Adipocyte (in vitro differentiated cells): ENCODE measurements at regions not wholly inside any gene's neighbourhood (a gene's known extent, or its start where the extent isn't known, plus 50 kb on each side); places are given as distances from the start of the nearest gene placed in this dataset.
A peak's percentile ranks its signal among the peaks of the same experiment; 100 is the strongest.
"Not testable (repeated sequence)": the region's sequence is repeated elsewhere in the genome, so short reads cannot be mapped to it uniquely, and the experiment has no call there.

Source experiments
- DNase-seq: peaks from one replicate; pipeline ENCODE4 v3.0.0-alpha.2; 2015; ENCODE audit warnings: low read depth
- H3K27me3 ChIP-seq: replicated peaks from 2 replicates; pipeline ENCODE4 v1.7.0; 2013; ENCODE audit warnings: mild to moderate bottlenecking, low read length, moderate library complexity; ENCODE audit not compliant: control insufficient read depth, insufficient read depth
- H3K36me3 ChIP-seq: 2 replicates; pipeline ENCODE4 v1.7.0; 2013; ENCODE audit warnings: low read length, mild to moderate bottlenecking, moderate library complexity; ENCODE audit not compliant: control insufficient read depth, insufficient read depth, severe bottlenecking
- H3K4me1 ChIP-seq: 2 replicates; pipeline ENCODE4 v1.7.0; 2013; ENCODE audit warnings: mild to moderate bottlenecking, low read length, moderate library complexity; ENCODE audit not compliant: control insufficient read depth, insufficient read depth
- H3K4me3 ChIP-seq: 2 replicates; pipeline ENCODE4 v1.7.0; 2013; ENCODE audit warnings: mild to moderate bottlenecking, low read length, moderate library complexity
- H3K9ac ChIP-seq: 2 replicates; pipeline ENCODE4 v1.7.0; 2013; ENCODE audit warnings: mild to moderate bottlenecking, low read length, moderate library complexity
- H3K9me3 ChIP-seq: 2 replicates; pipeline ENCODE4 v1.7.0; 2013; ENCODE audit warnings: mild to moderate bottlenecking, low read length, moderate library complexity; ENCODE audit not compliant: control insufficient read depth

- H3K9ac ChIP-seq, result no peak overlapping the region
- no peak for DNase-seq
- H3K9me3 ChIP-seq, result peaks cover 10% of the 10 kb centered on the region
- no peaks in the 10 kb centered on the region for H3K27me3 ChIP-seq
- H3K36me3 ChIP-seq, result no peaks in the 10 kb centered on the region
- H3K4me3 ChIP-seq, result no peak overlapping the region
- H3K4me1 ChIP-seq, result no peaks in the 10 kb centered on the region
These were observed 179.9 kb upstream of the TBL1XR1 start for GRCh38 chr3:177377166-177377565.

- Histone ChIP-seq H3K4me3 (no peak overlapping the region), H3K9me3 (peaks cover 10% of the 10 kb centered on the region), H3K9ac (no peak overlapping the region), H3K36me3 (no peaks in the 10 kb centered on the region), H3K27me3 (no peaks in the 10 kb centered on the region), H3K4me1 (no peaks in the 10 kb centered on the region)
- no peak for DNase-seq
These were observed 180.9 kb upstream of the TBL1XR1 start for GRCh38 chr3:177378168-177378567.

GRCh38 chr3:177379045-177379444 is 181.8 kb upstream of the TBL1XR1 start:
- H3K9ac ChIP-seq, result no peak overlapping the region
- no peak overlapping the region for H3K4me3 ChIP-seq
- no peaks in the 10 kb centered on the region for H3K36me3 ChIP-seq
- H3K27me3 ChIP-seq, result no peaks in the 10 kb centered on the region
- H3K4me1 ChIP-seq, result no peaks in the 10 kb centered on the region
- H3K9me3 ChIP-seq, result peaks cover 10% of the 10 kb centered on the region
- no peak for DNase-seq

- no peak for DNase-seq
- H3K4me1 ChIP-seq, result peaks cover 6% of the 10 kb centered on the region
- H3K4me3 ChIP-seq, result no peak overlapping the region
- no peaks in the 10 kb centered on the region for H3K36me3 ChIP-seq
- no peaks in the 10 kb centered on the region for H3K27me3 ChIP-seq
- H3K9me3 ChIP-seq, result peaks cover 10% of the 10 kb centered on the region
- no peak overlapping the region for H3K9ac ChIP-seq
These were observed 183.8 kb upstream of the TBL1XR1 start for GRCh38 chr3:177381070-177381469.

GRCh38 chr3:177382944-177383343 is 185.7 kb upstream of the TBL1XR1 start:
- DNase-seq, result no peak

GRCh38 chr3:177385186-177385585 is 187.9 kb upstream of the TBL1XR1 start:
- H3K9me3 ChIP-seq, result peaks cover 9% of the 10 kb centered on the region
- no peak for DNase-seq
- no peaks in the 10 kb centered on the region for H3K27me3 ChIP-seq
- H3K9ac ChIP-seq, result no peak overlapping the region
- no peak overlapping the region for H3K4me3 ChIP-seq
- H3K4me1 ChIP-seq, result peaks cover 9% of the 10 kb centered on the region
- no peaks in the 10 kb centered on the region for H3K36me3 ChIP-seq

More at GRCh38 chr3:177382944-177383343, 185.7 kb upstream of the TBL1XR1 start:
- Histone ChIP-seq H3K4me3 (no peak overlapping the region), H3K9ac (no peak overlapping the region), H3K27me3 (no peaks in the 10 kb centered on the region), H3K9me3 (peaks cover 10% of the 10 kb centered on the region), H3K4me1 (peaks cover 9% of the 10 kb centered on the region), H3K36me3 (no peaks in the 10 kb centered on the region)

- Histone ChIP-seq H3K9ac (peak overlapping the region; percentile 9), H3K9me3 (peaks cover 3% of the 10 kb centered on the region), H3K36me3 (no peaks in the 10 kb centered on the region), H3K27me3 (no peaks in the 10 kb centered on the region), H3K4me1 (peaks cover 9% of the 10 kb centered on the region), H3K4me3 (no peak overlapping the region)
- DNase-seq, result peak; percentile 54
These were observed 188.6 kb upstream of the TBL1XR1 start for GRCh38 chr3:177385831-177386301.

GRCh38 chr3:177388209-177388608 is 190.9 kb upstream of the TBL1XR1 start:
- H3K4me3 ChIP-seq, result no peak overlapping the region
- no peaks in the 10 kb centered on the region for H3K9me3 ChIP-seq
- no peaks in the 10 kb centered on the region for H3K36me3 ChIP-seq
- no peak overlapping the region for H3K9ac ChIP-seq
- H3K4me1 ChIP-seq, result peaks cover 9% of the 10 kb centered on the region
- no peak for DNase-seq
- H3K27me3 ChIP-seq, result no peaks in the 10 kb centered on the region

GRCh38 chr3:177394231-177395024 is 197.1 kb upstream of the TBL1XR1 start:
- H3K9me3 ChIP-seq, H3K27me3 ChIP-seq, H3K9ac ChIP-seq, H3K36me3 ChIP-seq, H3K4me1 ChIP-seq, DNase-seq, H3K4me3 ChIP-seq: not testable (repeated sequence)

GRCh38 chr3:177396733-177397132 is 199.5 kb upstream of the TBL1XR1 start:
- no peaks in the 10 kb centered on the region for H3K9me3 ChIP-seq
- H3K27me3 ChIP-seq, result no peaks in the 10 kb centered on the region
- no peak for DNase-seq
- H3K36me3 ChIP-seq, result no peaks in the 10 kb centered on the region
- no peak overlapping the region for H3K9ac ChIP-seq
- no peak overlapping the region for H3K4me3 ChIP-seq
- no peaks in the 10 kb centered on the region for H3K4me1 ChIP-seq

- H3K4me1 ChIP-seq, result no peaks in the 10 kb centered on the region
- H3K4me3 ChIP-seq, result no peak overlapping the region
- no peak overlapping the region for H3K9ac ChIP-seq
These were observed 204.1 kb upstream of the TBL1XR1 start for GRCh38 chr3:177401375-177401774.

GRCh38 chr3:177402533-177402932 is 205.3 kb upstream of the TBL1XR1 start:
- DNase-seq, result no peak
- Histone ChIP-seq H3K4me1 (no peaks in the 10 kb centered on the region), H3K9ac (no peak overlapping the region), H3K36me3 (no peaks in the 10 kb centered on the region), H3K4me3 (no peak overlapping the region), H3K27me3 (no peaks in the 10 kb centered on the region), H3K9me3 (no peaks in the 10 kb centered on the region)

More at GRCh38 chr3:177401375-177401774, 204.1 kb upstream of the TBL1XR1 start:
- Histone ChIP-seq H3K36me3 (no peaks in the 10 kb centered on the region), H3K9me3 (no peaks in the 10 kb centered on the region), H3K27me3 (no peaks in the 10 kb centered on the region)
- no peak for DNase-seq
